ENCODE measurements at regions not wholly inside any gene's neighbourhood (a gene's known extent, or its start where the extent isn't known, plus 50 kb on each side); places are given as distances from the start of the nearest gene placed in this dataset.
"Not testable (repeated sequence)": the region's sequence is repeated elsewhere in the genome, so short reads cannot be mapped to it uniquely, and the experiment has no call there.

DNA sequence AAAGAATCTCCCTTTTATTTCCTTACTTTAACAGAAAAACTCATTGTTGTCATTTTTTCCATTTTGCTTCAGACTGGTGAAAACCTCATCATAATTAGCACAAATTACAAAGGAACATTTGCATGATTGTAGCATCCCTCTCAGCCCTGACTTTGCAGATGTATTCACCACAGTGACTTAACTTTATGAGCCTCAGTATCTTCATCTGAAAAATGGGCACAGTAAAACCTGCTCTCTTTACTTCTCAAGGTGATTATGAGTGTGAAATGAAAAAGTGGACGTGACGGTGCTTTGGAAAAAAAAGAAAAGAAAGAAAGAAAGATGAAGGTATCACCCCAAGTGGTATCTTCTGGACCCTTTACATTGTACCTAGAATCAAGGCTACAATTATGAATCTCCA is 193.4 kb upstream of the TOX3 start:
- TF ChIP-seq, protein P1, sequence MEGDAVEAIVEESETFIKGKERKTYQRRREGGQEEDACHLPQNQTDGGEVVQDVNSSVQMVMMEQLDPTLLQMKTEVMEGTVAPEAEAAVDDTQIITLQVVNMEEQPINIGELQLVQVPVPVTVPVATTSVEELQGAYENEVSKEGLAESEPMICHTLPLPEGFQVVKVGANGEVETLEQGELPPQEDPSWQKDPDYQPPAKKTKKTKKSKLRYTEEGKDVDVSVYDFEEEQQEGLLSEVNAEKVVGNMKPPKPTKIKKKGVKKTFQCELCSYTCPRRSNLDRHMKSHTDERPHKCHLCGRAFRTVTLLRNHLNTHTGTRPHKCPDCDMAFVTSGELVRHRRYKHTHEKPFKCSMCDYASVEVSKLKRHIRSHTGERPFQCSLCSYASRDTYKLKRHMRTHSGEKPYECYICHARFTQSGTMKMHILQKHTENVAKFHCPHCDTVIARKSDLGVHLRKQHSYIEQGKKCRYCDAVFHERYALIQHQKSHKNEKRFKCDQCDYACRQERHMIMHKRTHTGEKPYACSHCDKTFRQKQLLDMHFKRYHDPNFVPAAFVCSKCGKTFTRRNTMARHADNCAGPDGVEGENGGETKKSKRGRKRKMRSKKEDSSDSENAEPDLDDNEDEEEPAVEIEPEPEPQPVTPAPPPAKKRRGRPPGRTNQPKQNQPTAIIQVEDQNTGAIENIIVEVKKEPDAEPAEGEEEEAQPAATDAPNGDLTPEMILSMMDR (IDR thresholded peaks at IDR 0.05; ENCODE audit: low read depth, low read length) = no peak
- DNase-seq (ENCODE audit: extremely low read depth, low read depth) = no peak

DNA sequence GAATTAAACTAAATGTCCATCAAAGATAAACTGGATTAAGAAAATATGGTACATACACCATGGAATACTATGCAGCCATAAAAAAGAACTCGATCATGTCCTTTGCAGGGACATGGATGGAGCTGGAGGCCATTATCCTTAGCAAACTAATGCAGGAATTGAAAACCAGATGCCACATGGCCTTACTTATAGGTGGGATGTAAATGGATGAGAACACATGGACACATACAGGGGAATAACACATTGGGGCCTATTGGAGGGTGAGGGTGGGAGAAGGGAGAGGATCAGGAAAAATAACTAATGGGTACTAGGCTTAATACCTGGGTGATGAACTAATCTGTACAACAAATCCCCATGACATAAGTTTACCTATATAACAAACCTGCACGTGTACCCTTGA is 192.0 kb upstream of the TOX3 start:
- DNase-seq (ENCODE audit: extremely low read depth, low read depth) = not testable (repeated sequence)

DNA sequence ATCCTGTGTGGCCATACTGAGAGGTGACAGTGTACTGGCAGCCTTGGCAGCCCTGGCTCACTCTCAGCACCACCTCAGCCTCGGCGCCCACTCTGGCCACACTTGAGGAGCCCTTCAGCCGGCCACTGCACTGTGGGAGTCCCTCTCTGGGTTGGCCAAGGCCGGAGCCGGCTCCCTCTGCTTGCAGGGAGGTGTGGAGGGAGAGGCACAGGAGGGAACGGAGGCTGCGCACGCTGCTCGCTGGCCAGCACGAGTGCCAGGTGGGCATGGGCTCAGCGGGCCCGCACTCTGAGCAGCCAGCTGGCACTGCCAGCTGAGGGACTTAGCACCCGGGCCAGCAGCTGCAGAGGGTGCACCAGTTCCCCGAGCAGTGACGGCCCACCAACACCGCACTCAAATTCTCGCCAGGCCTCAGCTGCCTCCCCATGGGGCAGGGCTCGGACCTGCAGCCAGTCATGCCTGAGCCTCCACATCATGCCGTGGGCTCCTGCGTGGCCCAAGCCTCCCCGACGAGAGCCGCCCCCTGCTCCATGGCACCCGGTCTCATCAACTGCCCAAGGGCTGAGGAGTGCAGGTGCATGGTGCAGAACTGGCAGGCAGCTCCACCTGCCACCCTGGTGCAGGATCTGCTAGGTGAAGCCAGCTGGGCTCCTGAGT is 184.4 kb upstream of the TOX3 start:
- DNase-seq (ENCODE audit: extremely low read depth, low read depth) = no peak
- TF ChIP-seq, protein P1 (IDR thresholded peaks at IDR 0.05; ENCODE audit: low read depth, low read length) = no peak

DNA sequence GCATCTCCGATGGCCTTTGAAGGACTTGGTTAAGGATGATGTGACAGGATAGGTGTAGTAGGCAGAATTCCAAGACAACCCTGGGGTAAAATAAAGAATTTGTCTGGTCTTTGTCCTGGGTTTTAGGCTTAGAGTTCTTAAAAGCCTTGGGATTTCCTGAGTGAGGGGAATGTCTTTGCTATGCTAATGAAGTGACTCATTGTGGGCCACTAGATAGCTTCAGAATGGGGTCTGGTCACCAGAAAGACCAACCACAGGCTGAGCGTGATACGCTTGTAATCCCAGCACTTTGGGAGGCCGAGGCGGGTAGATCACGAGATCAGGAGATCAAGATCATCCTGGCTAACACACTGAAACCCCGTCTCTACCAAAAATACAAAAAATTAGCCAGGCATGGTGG is 182.8 kb upstream of the TOX3 start:
- TF ChIP-seq, protein P1 (IDR thresholded peaks at IDR 0.05; ENCODE audit: low read depth, low read length) = no peak
- no peak for DNase-seq (ENCODE audit: extremely low read depth, low read depth)

DNA sequence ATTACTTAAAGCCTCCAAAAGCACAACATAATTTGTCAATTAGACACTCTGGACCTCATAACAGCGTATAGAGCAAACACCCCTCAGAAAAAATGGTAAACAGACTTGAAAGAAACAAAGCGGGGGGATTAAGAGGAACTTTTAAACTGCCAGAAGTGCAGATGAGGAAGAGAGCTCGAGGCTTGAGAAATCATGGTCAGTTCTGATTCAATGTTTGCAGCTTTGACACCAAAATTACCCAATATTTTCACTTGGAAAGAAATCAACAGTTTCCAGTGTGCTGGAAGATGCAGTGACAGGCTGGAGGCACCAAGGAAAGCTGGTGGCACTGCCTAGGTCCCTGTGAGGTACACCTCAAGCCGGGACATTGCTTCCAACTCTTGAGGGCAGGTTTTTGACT is 180.9 kb upstream of the TOX3 start:
- TF ChIP-seq, protein P1 (IDR thresholded peaks at IDR 0.05; ENCODE audit: low read depth, low read length) = no peak
- DNase-seq (ENCODE audit: extremely low read depth, low read depth) = no peak

DNA sequence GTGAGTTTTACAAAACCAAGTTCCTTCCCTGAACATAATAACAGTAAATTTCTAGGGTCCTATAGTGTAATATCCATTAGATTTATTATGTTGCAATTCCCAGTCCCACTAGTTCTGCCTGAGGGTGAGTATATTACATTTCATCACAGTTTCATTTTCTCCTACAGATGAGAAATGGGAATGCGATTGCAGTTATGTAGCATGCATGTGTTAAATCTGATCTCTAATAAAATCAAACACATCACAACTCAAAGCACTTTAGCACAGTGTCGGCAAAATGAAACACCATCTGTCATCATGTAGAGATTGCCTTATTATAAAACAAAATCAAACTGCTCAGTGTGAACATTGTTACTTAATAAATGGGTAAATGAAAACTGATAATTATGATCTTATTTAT is 180.5 kb upstream of the TOX3 start:
- DNase-seq (ENCODE audit: extremely low read depth, low read depth) = no peak
- TF ChIP-seq, protein P1 (IDR thresholded peaks at IDR 0.05; ENCODE audit: low read depth, low read length) = no peak

DNA sequence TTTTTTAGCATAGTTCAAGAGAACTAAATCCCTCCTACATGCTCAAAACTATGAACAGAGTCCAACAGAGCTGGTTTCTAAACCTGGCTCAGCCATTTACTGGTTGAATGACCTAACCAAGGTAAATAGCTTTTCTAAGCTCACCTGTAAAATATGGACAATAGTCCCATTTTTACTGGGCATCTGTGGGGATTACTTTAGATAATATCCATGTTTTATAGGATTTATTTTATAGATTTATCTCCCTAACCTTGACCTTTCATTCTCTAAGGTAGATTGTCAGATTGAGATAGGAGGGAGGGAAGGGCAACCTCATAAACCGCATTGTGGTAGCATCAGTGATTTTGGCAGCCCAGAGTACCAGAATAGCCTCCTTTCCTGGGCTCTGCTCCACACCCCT is 178.5 kb upstream of the TOX3 start:
- no peak for DNase-seq (ENCODE audit: extremely low read depth, low read depth)
- TF ChIP-seq, protein P1 (IDR thresholded peaks at IDR 0.05; ENCODE audit: low read depth, low read length) = no peak

DNA sequence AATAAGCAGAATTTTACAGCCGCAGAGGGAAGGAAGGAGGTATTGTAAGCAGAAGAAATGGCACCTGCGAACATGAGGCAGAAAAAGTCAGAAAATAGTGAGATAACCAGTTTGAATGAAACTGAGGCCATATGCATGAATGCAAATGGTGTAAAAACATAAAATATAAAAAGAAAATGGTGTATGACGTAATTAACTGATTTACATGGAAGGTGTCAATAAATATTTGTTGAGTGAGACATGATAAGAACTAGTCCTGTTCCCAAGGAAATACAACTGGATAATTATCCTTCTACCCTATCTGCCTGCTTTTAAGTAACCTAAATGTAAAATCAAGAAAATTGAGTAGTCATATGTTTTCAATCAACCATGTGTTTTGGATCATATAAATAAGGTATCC is 178.1 kb upstream of the TOX3 start:
- TF ChIP-seq, protein P1 (IDR thresholded peaks at IDR 0.05; ENCODE audit: low read depth, low read length) = no peak
- no peak for DNase-seq (ENCODE audit: extremely low read depth, low read depth)

Data from AG09319 (cell line).